Psoas muscle (tissue), 7 donors: ENCODE measurements at regions not wholly inside any gene's neighbourhood (a gene's known extent, or its start where the extent isn't known, plus 50 kb on each side); places are given as distances from the start of the nearest gene placed in this dataset.

Experiments
- ATAC-seq, 4 donors: fragments of 200-7000 bp; cut with Tn5 transposase; one replicate each; pipeline ENCODE4 v1.9.1; 2020; ENCODE audit warnings: moderate library complexity in 3 of 4, mild to moderate bottlenecking in 2 of 4
- DNase-seq, 2 donors: peaks; one replicate each; pipeline ENCODE4 v3.0.0-alpha.2; 2020
- H3K27ac ChIP-seq: fragments of 200-600 bp; one replicate; pipeline ENCODE4 v1.8.0; 2022
- H3K27me3 ChIP-seq, 3 donors: fragments of 200-600 bp in 1 of 3; one replicate each; pipeline versions ENCODE4 v1.6.1 to v1.8.0; 2013 to 2022; ENCODE audit warnings: low read length in 2 of 3, mild to moderate bottlenecking in 2 of 3, moderate library complexity in 1 of 3; ENCODE audit not compliant: insufficient read depth in 3 of 3
- H3K36me3 ChIP-seq, 2 donors: fragments of 200-600 bp in 1 of 2; one replicate each; pipeline versions ENCODE4 v1.6.1 to v1.8.0; 2013 to 2022; ENCODE audit warnings: low read depth in 1 of 2, mild to moderate bottlenecking in 1 of 2, moderate library complexity in 1 of 2; ENCODE audit not compliant: insufficient read depth in 1 of 2
- H3K4me1 ChIP-seq: fragments of 200-600 bp; one replicate; pipeline ENCODE4 v1.8.0; 2022
- H3K4me3 ChIP-seq: fragments of 200-600 bp; one replicate; pipeline ENCODE4 v1.8.0; 2022; ENCODE audit warnings: mild to moderate bottlenecking
- H3K9me3 ChIP-seq: fragments of 200-600 bp; one replicate; pipeline ENCODE4 v1.8.0; 2022
- CTCF ChIP-seq: fragments of 200-600 bp; IDR thresholded peaks from one replicate; pipeline ENCODE4 v1.8.0; 2022; ENCODE audit warnings: antibody characterized with exemption
- whole genome bisulfite sequencing, 3 donors: extraction: QIAGEN DNeasy Blood & Tissue Kit; methylation state at CpG; one replicate each; pipeline versions ENCODE4 v1.1.6 to v1.1.7; 2013; 5-methylcytosine and 5-hydroxymethylcytosine counted together
- intact Hi-C, 2 donors: fragments of 100-400 bp; cut with DNase I; formaldehyde crosslinking; loops; one replicate each; pipeline versions ENCODE4 v1.11.0 to v1.14.2; 2022
- donor health status: healthy with polysubstance abuse.
- donor health status: DM: no; HTN: no; CAD: no; lungs with moderate emphysema.
- donor health status: Bipolar disorder and iron deficiency.
- donor health status: healthy.
- donor health status: DM: yes; HTN: yes; CAD: no.
- donor health status: DM: no; HTN: no; CAD: no.
- donor health status: DM: yes; HTN: yes; CAD: no.

GRCh38 chr4:177862541-177863176 lies 420.4 kb upstream of the AGA start:
- 89 to 94% (median 91%) methylated on average over 19 of the region's 19 CpGs for WGBS, 3 donors
- no peak overlapping the region for H3K4me3 ChIP-seq
- intact Hi-C loops, result no loop called here
- no peaks in the 10 kb centered on the region for H3K27me3 ChIP-seq
- H3K4me1 ChIP-seq, result no peaks in the 10 kb centered on the region
- DNase-seq (no peak), ATAC-seq (no peak)
- no peaks in the 10 kb centered on the region for H3K9me3 ChIP-seq
- no peak for TF ChIP-seq CTCF
- H3K27ac ChIP-seq, result no peak overlapping the region
- H3K36me3 ChIP-seq, result no peaks in the 10 kb centered on the region

GRCh38 chr4:177879851-177880250 lies 437.6 kb upstream of the AGA start:
- H3K27me3 ChIP-seq, result no peaks in the 10 kb centered on the region
- no peaks in the 10 kb centered on the region for H3K9me3 ChIP-seq
- DNase-seq (no peak), ATAC-seq (no peak)
- no peaks in the 10 kb centered on the region for H3K36me3 ChIP-seq
- 42 to 51% (median 47%) methylated on average over 3 of the region's 3 CpGs for WGBS, 3 donors
- H3K4me3 ChIP-seq, result no peak overlapping the region
- no peak for TF ChIP-seq CTCF
- H3K4me1 ChIP-seq, result no peaks in the 10 kb centered on the region
- intact Hi-C loops, result no loop called here
- H3K27ac ChIP-seq, result no peak overlapping the region

DNA sequence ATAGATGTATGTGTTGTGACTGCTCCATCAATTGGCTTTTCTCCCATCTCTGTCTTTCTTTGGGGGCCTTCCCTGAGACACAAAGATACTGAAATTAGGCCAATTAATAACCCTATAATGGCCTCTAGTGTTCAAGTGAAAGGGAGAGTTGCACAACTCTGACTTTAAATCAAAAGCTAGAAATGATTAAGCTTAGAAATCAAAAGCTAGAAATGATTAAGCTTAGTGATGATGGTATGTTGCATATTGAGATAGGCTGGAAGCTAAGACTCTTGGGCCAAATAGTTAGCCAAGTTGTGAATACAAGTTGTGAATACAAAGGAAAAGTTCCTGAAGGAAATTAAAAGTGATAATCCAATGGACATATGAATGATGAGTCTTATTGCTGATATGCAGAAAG lies 452.9 kb upstream of the AGA start:
- H3K4me1 ChIP-seq, result no peaks in the 10 kb centered on the region
- H3K27me3 ChIP-seq, result no peaks in the 10 kb centered on the region
- H3K36me3 ChIP-seq, result no peaks in the 10 kb centered on the region

DNA sequence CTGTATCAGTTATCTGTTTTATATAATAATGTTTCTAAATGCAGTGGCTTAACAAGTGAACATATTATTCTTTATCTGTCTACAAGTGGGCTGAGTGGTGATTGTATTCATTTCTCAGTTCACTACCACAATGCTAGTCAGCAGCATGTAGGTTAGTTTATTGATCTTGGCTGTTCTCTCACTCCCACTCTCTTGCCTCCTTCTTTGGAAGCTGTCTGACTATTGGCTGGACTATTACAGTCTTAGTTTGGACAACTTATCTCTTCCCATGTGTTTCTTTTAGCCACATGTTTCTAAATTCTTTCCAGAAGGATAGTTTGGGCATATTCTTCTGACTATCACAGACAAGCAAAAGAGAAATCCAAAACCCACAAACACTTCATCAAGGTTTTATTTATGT lies 459.5 kb upstream of the AGA start:
- H3K4me1 ChIP-seq, result no peaks in the 10 kb centered on the region
- H3K27ac ChIP-seq, result no peak overlapping the region
- no peaks in the 10 kb centered on the region for H3K36me3 ChIP-seq
- no peak for TF ChIP-seq CTCF
- H3K4me3 ChIP-seq, result no peak overlapping the region
- peaks cover 2% of the 10 kb centered on the region for H3K9me3 ChIP-seq
- no peaks in the 10 kb centered on the region for H3K27me3 ChIP-seq
- intact Hi-C loops, result no loop called here
- DNase-seq (no peak), ATAC-seq (no peak)

More for the DNA sequence above, 452.9 kb upstream of the AGA start:
- intact Hi-C loops, result no loop called here
- ATAC-seq, result no peak
- no peak for TF ChIP-seq CTCF
- no peak for DNase-seq
- no peak overlapping the region for H3K4me3 ChIP-seq
- peaks cover 2% of the 10 kb centered on the region for H3K9me3 ChIP-seq
- no peak overlapping the region for H3K27ac ChIP-seq

DNA sequence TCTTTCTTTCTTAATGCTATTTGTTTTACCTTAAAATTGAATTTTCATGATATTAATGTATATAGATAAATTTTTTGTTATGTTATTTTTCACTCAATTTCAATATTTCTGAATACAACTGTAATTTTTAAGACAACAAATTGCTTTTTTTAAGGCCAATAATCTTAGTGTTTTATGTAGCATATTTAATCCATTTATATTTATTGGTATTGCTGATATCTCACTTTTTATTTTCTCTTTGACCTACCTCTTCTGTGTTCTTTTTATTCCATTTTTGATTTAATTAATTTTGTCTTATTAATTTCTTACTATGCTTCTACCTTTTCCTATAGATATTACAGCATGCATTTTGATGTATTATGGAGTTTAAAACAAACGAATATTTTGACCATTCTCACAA lies 460.1 kb upstream of the AGA start:
- ATAC-seq, result no peak
- intact Hi-C loops, result no loop called here
- Histone ChIP-seq H3K4me3 (no peak overlapping the region), H3K9me3 (peaks cover 2% of the 10 kb centered on the region), H3K4me1 (no peaks in the 10 kb centered on the region), H3K27ac (no peak overlapping the region), H3K27me3 (no peaks in the 10 kb centered on the region), H3K36me3 (no peaks in the 10 kb centered on the region)
- whole genome bisulfite sequencing, 3 donors, result 70 to 83% (median 74%) methylated on average over 1 of the region's 1 CpG
- DNase-seq, result no peak
- TF ChIP-seq CTCF, result no peak
